ENCODE measurements at regions not wholly inside any gene's neighbourhood (a gene's known extent, or its start where the extent isn't known, plus 50 kb on each side); places are given as distances from the start of the nearest gene placed in this dataset.

GRCh38 chr10:60627778-60628748 lies 150.2 kb upstream of the CDK1 start:
- Histone ChIP-seq H4K20me1 (ENCODE audit: insufficient read depth, low read length) (no peaks in the 10 kb centered on the region), H3K9me2 (ENCODE audit: low read depth, low read length) (no peaks in the 10 kb centered on the region), H3K4me3 (ENCODE audit: low read depth, low read length, poor library complexity, severe bottlenecking) (no peak overlapping the region), H3F3A (ENCODE audit: insufficient read depth, low read length) (no peaks in the 10 kb centered on the region), H3K79me2 (ENCODE audit: insufficient read depth, low read length) (no peaks in the 10 kb centered on the region), H3K4me1 (ENCODE audit: insufficient read depth, low read length, severe bottlenecking) (no peaks in the 10 kb centered on the region), H3K27ac (ENCODE audit: low read depth, low read length, poor library complexity, severe bottlenecking) (no peak overlapping the region), H2AFZ (ENCODE audit: low read length) (no peak overlapping the region), H3K4me2 (ENCODE audit: low read length) (no peak overlapping the region), H3K36me3 (ENCODE audit: insufficient read depth, low read length) (no peaks in the 10 kb centered on the region), H3K9ac (ENCODE audit: low read length) (no peak overlapping the region), H3K27me3 (ENCODE audit: insufficient read depth, low read length) (no peaks in the 10 kb centered on the region), H3K9me3 (ENCODE audit: low read length) (no peaks in the 10 kb centered on the region)
- TF ChIP-seq, protein P1, sequence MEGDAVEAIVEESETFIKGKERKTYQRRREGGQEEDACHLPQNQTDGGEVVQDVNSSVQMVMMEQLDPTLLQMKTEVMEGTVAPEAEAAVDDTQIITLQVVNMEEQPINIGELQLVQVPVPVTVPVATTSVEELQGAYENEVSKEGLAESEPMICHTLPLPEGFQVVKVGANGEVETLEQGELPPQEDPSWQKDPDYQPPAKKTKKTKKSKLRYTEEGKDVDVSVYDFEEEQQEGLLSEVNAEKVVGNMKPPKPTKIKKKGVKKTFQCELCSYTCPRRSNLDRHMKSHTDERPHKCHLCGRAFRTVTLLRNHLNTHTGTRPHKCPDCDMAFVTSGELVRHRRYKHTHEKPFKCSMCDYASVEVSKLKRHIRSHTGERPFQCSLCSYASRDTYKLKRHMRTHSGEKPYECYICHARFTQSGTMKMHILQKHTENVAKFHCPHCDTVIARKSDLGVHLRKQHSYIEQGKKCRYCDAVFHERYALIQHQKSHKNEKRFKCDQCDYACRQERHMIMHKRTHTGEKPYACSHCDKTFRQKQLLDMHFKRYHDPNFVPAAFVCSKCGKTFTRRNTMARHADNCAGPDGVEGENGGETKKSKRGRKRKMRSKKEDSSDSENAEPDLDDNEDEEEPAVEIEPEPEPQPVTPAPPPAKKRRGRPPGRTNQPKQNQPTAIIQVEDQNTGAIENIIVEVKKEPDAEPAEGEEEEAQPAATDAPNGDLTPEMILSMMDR (IDR thresholded peaks at IDR 0.05; ENCODE audit: low read length) = no peak
- no peak for TF ChIP-seq EZH2 (IDR thresholded peaks at IDR 0.05; ENCODE audit: borderline replicate concordance, low read length)

GRCh38 chr10:60626037-60626436 lies 152.2 kb upstream of the CDK1 start:
- Histone ChIP-seq H2AFZ (ENCODE audit: low read length) (no peak overlapping the region), H3K27me3 (ENCODE audit: insufficient read depth, low read length) (no peaks in the 10 kb centered on the region), H3K4me2 (ENCODE audit: low read length) (no peak overlapping the region), H3K79me2 (ENCODE audit: insufficient read depth, low read length) (no peaks in the 10 kb centered on the region), H3K9ac (ENCODE audit: low read length) (no peak overlapping the region), H3K27ac (ENCODE audit: low read depth, low read length, poor library complexity, severe bottlenecking) (no peak overlapping the region), H3K9me3 (ENCODE audit: low read length) (no peaks in the 10 kb centered on the region), H3K4me1 (ENCODE audit: insufficient read depth, low read length, severe bottlenecking) (no peaks in the 10 kb centered on the region), H4K20me1 (ENCODE audit: insufficient read depth, low read length) (no peaks in the 10 kb centered on the region), H3K36me3 (ENCODE audit: insufficient read depth, low read length) (no peaks in the 10 kb centered on the region), H3K9me2 (ENCODE audit: low read depth, low read length) (no peaks in the 10 kb centered on the region), H3K4me3 (ENCODE audit: low read depth, low read length, poor library complexity, severe bottlenecking) (no peak overlapping the region), H3F3A (ENCODE audit: insufficient read depth, low read length) (no peaks in the 10 kb centered on the region)
- TF ChIP-seq, protein P1 (IDR thresholded peaks at IDR 0.05; ENCODE audit: low read length) = no peak
- no peak for TF ChIP-seq EZH2 (IDR thresholded peaks at IDR 0.05; ENCODE audit: borderline replicate concordance, low read length)

DNA sequence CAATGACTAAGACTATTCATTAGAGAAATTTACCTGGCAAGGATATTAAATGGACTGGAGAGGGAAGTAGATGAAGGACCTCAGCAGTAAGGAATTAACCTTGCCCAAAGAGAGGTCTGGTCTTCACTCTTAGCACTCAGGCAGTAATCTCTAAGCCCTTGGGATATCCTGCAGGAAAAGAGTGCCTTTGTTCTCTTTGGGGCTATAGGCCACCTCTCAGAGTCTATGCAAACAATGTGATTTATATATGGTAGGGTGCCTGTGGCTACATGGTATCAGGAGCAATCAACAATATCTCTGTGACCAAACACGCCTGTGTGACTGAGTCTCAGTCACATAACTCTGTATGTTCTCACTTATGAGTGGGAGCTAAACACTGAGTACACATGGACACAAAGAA lies 154.7 kb upstream of the CDK1 start:
- no peak overlapping the region for H2AFZ ChIP-seq (ENCODE audit: low read length)
- H3F3A ChIP-seq (ENCODE audit: insufficient read depth, low read length) = no peaks in the 10 kb centered on the region
- no peaks in the 10 kb centered on the region for H3K9me2 ChIP-seq (ENCODE audit: low read depth, low read length)
- H3K9ac ChIP-seq (ENCODE audit: low read length) = no peak overlapping the region
- H3K4me1 ChIP-seq (ENCODE audit: insufficient read depth, low read length, severe bottlenecking) = no peaks in the 10 kb centered on the region
- no peak overlapping the region for H3K4me3 ChIP-seq (ENCODE audit: low read depth, low read length, poor library complexity, severe bottlenecking)
- no peaks in the 10 kb centered on the region for H3K27me3 ChIP-seq (ENCODE audit: insufficient read depth, low read length)
- H3K36me3 ChIP-seq (ENCODE audit: insufficient read depth, low read length) = no peaks in the 10 kb centered on the region
- no peaks in the 10 kb centered on the region for H3K9me3 ChIP-seq (ENCODE audit: low read length)
- H3K27ac ChIP-seq (ENCODE audit: low read depth, low read length, poor library complexity, severe bottlenecking) = no peak overlapping the region
- TF ChIP-seq EZH2 (IDR thresholded peaks at IDR 0.05; ENCODE audit: borderline replicate concordance, low read length) = no peak
- TF ChIP-seq, protein P1 (IDR thresholded peaks at IDR 0.05; ENCODE audit: low read length) = no peak
- H4K20me1 ChIP-seq (ENCODE audit: insufficient read depth, low read length) = no peaks in the 10 kb centered on the region
- H3K79me2 ChIP-seq (ENCODE audit: insufficient read depth, low read length) = no peaks in the 10 kb centered on the region
- H3K4me2 ChIP-seq (ENCODE audit: low read length) = no peak overlapping the region
